Neural progenitor cell (in vitro differentiated cells): ENCODE measurements at regions not wholly inside any gene's neighbourhood (a gene's known extent, or its start where the extent isn't known, plus 50 kb on each side); places are given as distances from the start of the nearest gene placed in this dataset.

Experiments
- CTCF ChIP-seq: fragments of 200-600 bp; sonication (generic); IDR thresholded peaks from 2 replicates; pipeline ENCODE4 v1.5.1; 2017; ENCODE audit warnings: antibody characterized with exemption, mild to moderate bottlenecking
- EZH2 ChIP-seq: fragments of 200-600 bp; sonication (generic); IDR thresholded peaks from 2 replicates; pipeline ENCODE4 v1.6.1; 2017; ENCODE audit warnings: antibody characterized with exemption, mild to moderate bottlenecking, moderate library complexity
- EZH2phosphoT487 ChIP-seq: fragments of 200-600 bp; sonication (generic); IDR thresholded peaks from 2 replicates; pipeline ENCODE4 v1.6.1; 2017; ENCODE audit warnings: antibody characterized with exemption

DNA sequence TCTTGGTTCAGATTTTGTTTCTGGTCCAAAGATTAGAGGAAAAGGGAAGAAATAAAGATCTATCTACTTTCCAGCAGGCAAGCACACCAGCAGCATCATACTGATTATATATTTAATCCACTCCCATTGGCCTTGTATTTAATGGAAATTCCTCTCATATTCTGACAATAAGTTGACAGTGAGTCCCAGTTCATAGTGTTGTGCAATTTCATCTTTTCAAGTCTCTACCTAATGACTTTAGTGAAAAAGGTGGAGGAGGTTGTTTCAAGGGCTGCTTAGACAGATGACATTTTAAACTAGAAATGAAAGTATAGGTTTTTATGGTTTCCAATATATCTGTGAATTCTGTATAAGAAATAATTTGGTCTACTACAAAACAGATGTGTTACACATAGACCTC lies 298.6 kb downstream of the PABPC4L start:
- TF ChIP-seq CTCF = no peak
- no peak for TF ChIP-seq EZH2
- no peak for TF ChIP-seq EZH2phosphoT487
